Activated T-cell treated with anti-CD3 and anti-CD28 coated beads, Interleukin-2, amount 50 U/mL, for 72 hours (primary cell): ENCODE measurements at regions not wholly inside any gene's neighbourhood (a gene's known extent, or its start where the extent isn't known, plus 50 kb on each side); places are given as distances from the start of the nearest gene placed in this dataset.
"Not testable (repeated sequence)": the region's sequence is repeated elsewhere in the genome, so short reads cannot be mapped to it uniquely, and the experiment has no call there.

Experiments used
- ATAC-seq, 2 donors: fragments of 150-1000 bp; cut with Tn5 transposase; replicated peaks in 1 of 2; 2 replicates each; pipeline ENCODE4 v1.10.0; 2021; ENCODE audit warnings: moderate library complexity in 2 of 2, mild to moderate bottlenecking in 1 of 2
- DNase-seq, 2 donors: peaks; one replicate each; pipeline ENCODE4 v3.0.0; 2021 to 2022; ENCODE audit warnings: mixed read lengths in 1 of 2
- H3K27ac Mint-ChIP-seq: one replicate; pipeline ENCODE4 v1.8.0; 2022; ENCODE audit warnings: mild to moderate bottlenecking, moderate library complexity, mixed read lengths
- H3K27me3 Mint-ChIP-seq: one replicate; pipeline ENCODE4 v1.8.0; 2022; ENCODE audit warnings: low read depth, mixed read lengths
- H3K36me3 Mint-ChIP-seq, 2 donors: one replicate each; pipeline ENCODE4 v1.8.0; 2022; ENCODE audit warnings: mixed read lengths in 2 of 2, mild to moderate bottlenecking in 1 of 2; ENCODE audit not compliant: insufficient read depth in 2 of 2
- H3K4me1 Mint-ChIP-seq: one replicate; pipeline ENCODE4 v1.8.0; 2022; ENCODE audit warnings: low read depth, mixed read lengths
- H3K4me3 Mint-ChIP-seq, 2 donors: one replicate each; pipeline ENCODE4 v1.8.0; 2022; ENCODE audit warnings: mild to moderate bottlenecking in 2 of 2, mixed read lengths in 2 of 2, moderate library complexity in 2 of 2
- H3K9me3 Mint-ChIP-seq, 2 donors: one replicate each; pipeline ENCODE4 v1.8.0; 2022; ENCODE audit warnings: mixed read lengths in 2 of 2

GRCh38 chr2:87423796-87424762 is 323.8 kb upstream of the PLGLB2 start:
- not testable (repeated sequence) for H3K27ac Mint-ChIP-seq, H3K36me3 Mint-ChIP-seq, DNase-seq, H3K9me3 Mint-ChIP-seq, ATAC-seq, H3K27me3 Mint-ChIP-seq, H3K4me3 Mint-ChIP-seq, H3K4me1 Mint-ChIP-seq

GRCh38 chr2:87424763-87425154 is 323.1 kb upstream of the PLGLB2 start:
- H3K4me3 Mint-ChIP-seq, H3K36me3 Mint-ChIP-seq, H3K4me1 Mint-ChIP-seq, DNase-seq, H3K27ac Mint-ChIP-seq, H3K9me3 Mint-ChIP-seq, H3K27me3 Mint-ChIP-seq, ATAC-seq: not testable (repeated sequence)

- H3K4me1 Mint-ChIP-seq, H3K36me3 Mint-ChIP-seq, H3K27ac Mint-ChIP-seq, H3K4me3 Mint-ChIP-seq, H3K27me3 Mint-ChIP-seq, ATAC-seq, DNase-seq, H3K9me3 Mint-ChIP-seq: not testable (repeated sequence)
Measured at GRCh38 chr2:87425191-87425590, 322.7 kb upstream of the PLGLB2 start.

GRCh38 chr2:87425717-87426116 is 322.2 kb upstream of the PLGLB2 start:
- H3K27me3 Mint-ChIP-seq, H3K36me3 Mint-ChIP-seq, H3K9me3 Mint-ChIP-seq, DNase-seq, ATAC-seq, H3K27ac Mint-ChIP-seq, H3K4me1 Mint-ChIP-seq, H3K4me3 Mint-ChIP-seq: not testable (repeated sequence)

GRCh38 chr2:87428452-87429130 is 319.3 kb upstream of the PLGLB2 start:
- not testable (repeated sequence) for H3K27me3 Mint-ChIP-seq, H3K4me1 Mint-ChIP-seq, H3K27ac Mint-ChIP-seq, H3K9me3 Mint-ChIP-seq, ATAC-seq, DNase-seq, H3K4me3 Mint-ChIP-seq, H3K36me3 Mint-ChIP-seq

- not testable (repeated sequence) for H3K27ac Mint-ChIP-seq, H3K9me3 Mint-ChIP-seq, ATAC-seq, H3K36me3 Mint-ChIP-seq, H3K4me1 Mint-ChIP-seq, H3K4me3 Mint-ChIP-seq, DNase-seq, H3K27me3 Mint-ChIP-seq
Measured at GRCh38 chr2:87429206-87429930, 318.5 kb upstream of the PLGLB2 start.

GRCh38 chr2:87429931-87430275 is 318.0 kb upstream of the PLGLB2 start:
- not testable (repeated sequence) for H3K27ac Mint-ChIP-seq, H3K36me3 Mint-ChIP-seq, ATAC-seq, H3K4me1 Mint-ChIP-seq, H3K9me3 Mint-ChIP-seq, H3K27me3 Mint-ChIP-seq, H3K4me3 Mint-ChIP-seq, DNase-seq

- not testable (repeated sequence) for H3K4me1 Mint-ChIP-seq, ATAC-seq, H3K4me3 Mint-ChIP-seq, H3K9me3 Mint-ChIP-seq, H3K27me3 Mint-ChIP-seq, H3K36me3 Mint-ChIP-seq, DNase-seq, H3K27ac Mint-ChIP-seq
Measured at GRCh38 chr2:87431051-87431450, 316.8 kb upstream of the PLGLB2 start.

- not testable (repeated sequence) for H3K9me3 Mint-ChIP-seq, H3K4me1 Mint-ChIP-seq
Measured at GRCh38 chr2:87432711-87433453, 315.0 kb upstream of the PLGLB2 start.

GRCh38 chr2:87436007-87436406 is 311.9 kb upstream of the PLGLB2 start:
- H3K4me1 Mint-ChIP-seq, H3K36me3 Mint-ChIP-seq, H3K27ac Mint-ChIP-seq, H3K9me3 Mint-ChIP-seq, H3K4me3 Mint-ChIP-seq, H3K27me3 Mint-ChIP-seq, DNase-seq: not testable (repeated sequence)
- peak; percentile 47 to 61 for ATAC-seq

More at GRCh38 chr2:87432711-87433453, 315.0 kb upstream of the PLGLB2 start:
- H3K4me3 Mint-ChIP-seq, DNase-seq, H3K36me3 Mint-ChIP-seq, ATAC-seq, H3K27me3 Mint-ChIP-seq, H3K27ac Mint-ChIP-seq: not testable (repeated sequence)

GRCh38 chr2:87437701-87438260 is 310.1 kb upstream of the PLGLB2 start:
- not testable (repeated sequence) for H3K9me3 Mint-ChIP-seq, DNase-seq, H3K27ac Mint-ChIP-seq, H3K36me3 Mint-ChIP-seq, ATAC-seq, H3K27me3 Mint-ChIP-seq, H3K4me3 Mint-ChIP-seq
- peaks cover 24% of the 10 kb centered on the region for H3K4me1 Mint-ChIP-seq

GRCh38 chr2:87438780-87439454 is 309.0 kb upstream of the PLGLB2 start:
- not testable (repeated sequence) for H3K9me3 Mint-ChIP-seq, ATAC-seq, H3K36me3 Mint-ChIP-seq, H3K27me3 Mint-ChIP-seq, DNase-seq, H3K4me3 Mint-ChIP-seq, H3K27ac Mint-ChIP-seq
- H3K4me1 Mint-ChIP-seq, result peaks cover 32% of the 10 kb centered on the region
